ENCODE measurements at regions not wholly inside any gene's neighbourhood (a gene's known extent, or its start where the extent isn't known, plus 50 kb on each side); places are given as distances from the start of the nearest gene placed in this dataset.

GRCh38 chr15:36426691-36427090, 152.7 kb upstream of the CDIN1 start:
- Mint-ChIP-seq H3K9me3 (peaks cover 2% of the 10 kb centered on the region), H3K4me3 (no peak overlapping the region), H3K27me3 (no peaks in the 10 kb centered on the region), H3K36me3 (ENCODE audit: low read depth) (no peaks in the 10 kb centered on the region), H3K27ac (no peak overlapping the region), H3K4me1 (ENCODE audit: low read depth) (no peaks in the 10 kb centered on the region)
- intact Hi-C loops (cut with micrococcal nuclease): no loop called here
- no peak for ATAC-seq
- ChIA-PET CTCF (no interaction called here), POLR2A (no interaction called here)
- no peak for TF ChIP-seq CTCF (IDR thresholded peaks at IDR 0.05)
- no peak for DNase-seq

GRCh38 chr15:36428102-36428845, 151.2 kb upstream of the CDIN1 start:
- Mint-ChIP-seq H3K4me1 (ENCODE audit: low read depth) (no peaks in the 10 kb centered on the region), H3K36me3 (ENCODE audit: low read depth) (no peaks in the 10 kb centered on the region), H3K4me3 (no peak overlapping the region), H3K9me3 (peaks cover 2% of the 10 kb centered on the region), H3K27me3 (no peaks in the 10 kb centered on the region), H3K27ac (no peak overlapping the region)
- intact Hi-C loops (cut with micrococcal nuclease): no loop called here
- CTCF ChIA-PET: no interaction called here
- POLR2A ChIA-PET: no interaction called here
- no peak for TF ChIP-seq CTCF (IDR thresholded peaks at IDR 0.05)
- ATAC-seq: no peak
- no peak for DNase-seq

GRCh38 chr15:36429707-36430106, 149.7 kb upstream of the CDIN1 start:
- ChIA-PET POLR2A (no interaction called here), CTCF (no interaction called here)
- no peak for TF ChIP-seq CTCF (IDR thresholded peaks at IDR 0.05)
- no peak for DNase-seq
- no peaks in the 10 kb centered on the region for H3K4me1 Mint-ChIP-seq (ENCODE audit: low read depth)
- H3K36me3 Mint-ChIP-seq (ENCODE audit: low read depth): no peaks in the 10 kb centered on the region
- H3K27me3 Mint-ChIP-seq: no peaks in the 10 kb centered on the region
- intact Hi-C loops (cut with micrococcal nuclease): no loop called here
- H3K4me3 Mint-ChIP-seq: no peak overlapping the region
- peaks cover 2% of the 10 kb centered on the region for H3K9me3 Mint-ChIP-seq
- H3K27ac Mint-ChIP-seq: no peak overlapping the region
- ATAC-seq: no peak

- ATAC-seq: no peak
- H3K4me3 Mint-ChIP-seq: no peak overlapping the region
- no peaks in the 10 kb centered on the region for H3K36me3 Mint-ChIP-seq (ENCODE audit: low read depth)
- H3K4me1 Mint-ChIP-seq (ENCODE audit: low read depth): no peaks in the 10 kb centered on the region
- no peak for DNase-seq
- intact Hi-C loops (cut with micrococcal nuclease): no loop called here
- H3K27ac Mint-ChIP-seq: no peak overlapping the region
- ChIA-PET CTCF (no interaction called here), POLR2A (no interaction called here)
- H3K9me3 Mint-ChIP-seq: peaks cover 2% of the 10 kb centered on the region
- no peak for TF ChIP-seq CTCF (IDR thresholded peaks at IDR 0.05)
- no peaks in the 10 kb centered on the region for H3K27me3 Mint-ChIP-seq
Observed at GRCh38 chr15:36430280-36430679, 149.1 kb upstream of the CDIN1 start.

- Mint-ChIP-seq H3K27ac (no peak overlapping the region), H3K4me3 (no peak overlapping the region), H3K36me3 (ENCODE audit: low read depth) (no peaks in the 10 kb centered on the region), H3K4me1 (ENCODE audit: low read depth) (no peaks in the 10 kb centered on the region), H3K9me3 (no peaks in the 10 kb centered on the region), H3K27me3 (no peaks in the 10 kb centered on the region)
- ChIA-PET CTCF (no interaction called here), POLR2A (no interaction called here)
- no peak for ATAC-seq
- DNase-seq: no peak
- intact Hi-C loops (cut with micrococcal nuclease): no loop called here
- no peak for TF ChIP-seq CTCF (IDR thresholded peaks at IDR 0.05)
Observed at GRCh38 chr15:36430726-36431265, 148.6 kb upstream of the CDIN1 start.
